Thyroid gland (tissue), 4 donors: ENCODE measurements at regions not wholly inside any gene's neighbourhood (a gene's known extent, or its start where the extent isn't known, plus 50 kb on each side); places are given as distances from the start of the nearest gene placed in this dataset.

ENCODE experiments used
- POLR2A ChIP-seq, 2 donors: fragments of 450-650 bp; IDR thresholded peaks; one replicate each; pipeline ENCODE4 v1.6.1; 2017; ENCODE audit warnings: antibody characterized with exemption in 2 of 2, mild to moderate bottlenecking in 2 of 2, moderate library complexity in 1 of 2
- TF ChIP-seq, protein P1 (sequence below), 6 experiments: fragments of 200-600 bp in 3 of 6; fragments of 450-650 bp in 3 of 6; sonication (generic) in 3 of 6; IDR thresholded peaks; one replicate each; pipeline ENCODE4 v1.5.1; 2016 to 2019; ENCODE audit warnings: antibody characterized with exemption in 6 of 6, mild to moderate bottlenecking in 2 of 6, inconsistent platforms in 1 of 6, moderate library complexity in 1 of 6

DNA sequence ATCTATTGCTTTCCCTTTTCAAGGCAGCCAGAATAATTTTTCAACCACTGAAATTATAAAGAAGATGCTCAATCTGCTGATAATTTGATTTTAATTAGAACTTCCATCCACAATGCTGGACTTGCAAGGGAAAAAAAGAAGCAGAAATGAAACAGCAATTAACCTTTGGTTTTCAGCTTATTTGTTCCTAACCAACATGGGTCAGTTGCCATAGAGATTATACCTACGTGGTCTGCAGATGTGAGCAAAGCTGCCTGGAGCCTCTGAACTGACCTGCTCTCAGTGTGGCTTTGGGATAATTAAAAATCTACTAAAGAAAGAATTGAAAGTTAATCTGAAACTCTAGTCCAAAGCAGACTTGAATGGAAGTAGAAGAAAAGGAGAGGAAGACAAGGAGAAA is 195.7 kb upstream of the API5 start:
- TF ChIP-seq, protein P1, sequence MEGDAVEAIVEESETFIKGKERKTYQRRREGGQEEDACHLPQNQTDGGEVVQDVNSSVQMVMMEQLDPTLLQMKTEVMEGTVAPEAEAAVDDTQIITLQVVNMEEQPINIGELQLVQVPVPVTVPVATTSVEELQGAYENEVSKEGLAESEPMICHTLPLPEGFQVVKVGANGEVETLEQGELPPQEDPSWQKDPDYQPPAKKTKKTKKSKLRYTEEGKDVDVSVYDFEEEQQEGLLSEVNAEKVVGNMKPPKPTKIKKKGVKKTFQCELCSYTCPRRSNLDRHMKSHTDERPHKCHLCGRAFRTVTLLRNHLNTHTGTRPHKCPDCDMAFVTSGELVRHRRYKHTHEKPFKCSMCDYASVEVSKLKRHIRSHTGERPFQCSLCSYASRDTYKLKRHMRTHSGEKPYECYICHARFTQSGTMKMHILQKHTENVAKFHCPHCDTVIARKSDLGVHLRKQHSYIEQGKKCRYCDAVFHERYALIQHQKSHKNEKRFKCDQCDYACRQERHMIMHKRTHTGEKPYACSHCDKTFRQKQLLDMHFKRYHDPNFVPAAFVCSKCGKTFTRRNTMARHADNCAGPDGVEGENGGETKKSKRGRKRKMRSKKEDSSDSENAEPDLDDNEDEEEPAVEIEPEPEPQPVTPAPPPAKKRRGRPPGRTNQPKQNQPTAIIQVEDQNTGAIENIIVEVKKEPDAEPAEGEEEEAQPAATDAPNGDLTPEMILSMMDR (IDR thresholded peaks at IDR 0.05), result no peak
- TF ChIP-seq POLR2A (IDR thresholded peaks at IDR 0.05), result no peak
